SK-N-MC (cell line): ENCODE measurements at regions not wholly inside any gene's neighbourhood (a gene's known extent, or its start where the extent isn't known, plus 50 kb on each side); places are given as distances from the start of the nearest gene placed in this dataset.

Experiments used
- EZH2 ChIP-seq: fragments of 200-600 bp; sonication (generic); IDR thresholded peaks from one replicate; pipeline ENCODE4 v1.6.1; 2017; ENCODE audit warnings: antibody characterized with exemption
- POLR2AphosphoS5 ChIP-seq: IDR thresholded peaks from 2 replicates; pipeline ENCODE4 v1.6.1; 2012; ENCODE audit warnings: mild to moderate bottlenecking, low read depth, low read length, borderline replicate concordance

- TF ChIP-seq POLR2AphosphoS5 (no peak), EZH2 (no peak)
These were observed 900.1 kb upstream of the CITED2 start for GRCh38 chr6:140274548-140274947.
